GM18519 (cell line): ENCODE measurements at regions not wholly inside any gene's neighbourhood (a gene's known extent, or its start where the extent isn't known, plus 50 kb on each side); places are given as distances from the start of the nearest gene placed in this dataset.

ENCODE experiments used
- ATAC-seq: cut with Tn5 transposase; IDR thresholded peaks from one replicate; pipeline ENCODE4 v1.9.1; 2021; ENCODE audit warnings: mild to moderate bottlenecking, moderate library complexity; ENCODE audit not compliant: unreplicated experiment, low FRiP score

GRCh38 chr10:21071001-21071673, 174.0 kb upstream of the NEBL start:
- no peak for ATAC-seq

GRCh38 chr10:21069929-21070700, 173.0 kb upstream of the NEBL start:
- no peak for ATAC-seq

- ATAC-seq, result no peak
Measured at GRCh38 chr10:21069278-21069677, 172.2 kb upstream of the NEBL start.

- ATAC-seq, result no peak
Measured at GRCh38 chr10:21068026-21068656, 171.0 kb upstream of the NEBL start.

- ATAC-seq, result no peak
Measured at GRCh38 chr10:21065621-21066248, 168.6 kb upstream of the NEBL start.

GRCh38 chr10:21061982-21062381, 164.9 kb upstream of the NEBL start:
- ATAC-seq, result no peak

GRCh38 chr10:21061184-21061583, 164.1 kb upstream of the NEBL start:
- ATAC-seq, result no peak

- no peak for ATAC-seq
Measured at GRCh38 chr10:21060626-21061025, 163.5 kb upstream of the NEBL start.

GRCh38 chr10:21057989-21058388, 160.9 kb upstream of the NEBL start:
- no peak for ATAC-seq

GRCh38 chr10:21057436-21057835, 160.3 kb upstream of the NEBL start:
- ATAC-seq, result no peak

GRCh38 chr10:21056461-21056860, 159.3 kb upstream of the NEBL start:
- no peak for ATAC-seq

GRCh38 chr10:21055339-21056135, 158.4 kb upstream of the NEBL start:
- ATAC-seq, result no peak

GRCh38 chr10:21053953-21054690, 157.0 kb upstream of the NEBL start:
- ATAC-seq, result no peak

GRCh38 chr10:21052709-21053104, 155.6 kb upstream of the NEBL start:
- no peak for ATAC-seq

- no peak for ATAC-seq
Measured at GRCh38 chr10:21052072-21052708, 155.1 kb upstream of the NEBL start.

GRCh38 chr10:21049482-21049881, 152.4 kb upstream of the NEBL start:
- ATAC-seq, result no peak

GRCh38 chr10:21048068-21048467, 151.0 kb upstream of the NEBL start:
- no peak for ATAC-seq

GRCh38 chr10:21047511-21047910, 150.4 kb upstream of the NEBL start:
- ATAC-seq, result no peak

GRCh38 chr10:21047096-21047495, 150.0 kb upstream of the NEBL start:
- ATAC-seq, result no peak
